SKM-1 treated with dmso at 0.1 percent for 144 hours (cell line): ENCODE measurements at regions not wholly inside any gene's neighbourhood (a gene's known extent, or its start where the extent isn't known, plus 50 kb on each side); places are given as distances from the start of the nearest gene placed in this dataset.
"Not testable (repeated sequence)": the region's sequence is repeated elsewhere in the genome, so short reads cannot be mapped to it uniquely, and the experiment has no call there.

Experiments
- DNase-seq: peaks from one replicate; lab custom pipeline; 2025; ENCODE audit not compliant: unreplicated experiment; lab: John Stamatoyannopoulos, UW

- no peak for DNase-seq
Measured at GRCh38 chr12:124707316-124707715, 139.9 kb upstream of the NCOR2 start.

- no peak for DNase-seq
Measured at GRCh38 chr12:124706363-124706762, 139.0 kb upstream of the NCOR2 start.

- no peak for DNase-seq
Measured at GRCh38 chr12:124705545-124706138, 138.2 kb upstream of the NCOR2 start.

- no peak for DNase-seq
Measured at GRCh38 chr12:124704619-124705018, 137.2 kb upstream of the NCOR2 start.

GRCh38 chr12:124703856-124704255, 136.4 kb upstream of the NCOR2 start:
- DNase-seq: peak; percentile 19

- no peak for DNase-seq
Measured at GRCh38 chr12:124702736-124703135, 135.3 kb upstream of the NCOR2 start.

GRCh38 chr12:124700810-124701592, 133.6 kb upstream of the NCOR2 start:
- DNase-seq: no peak

- DNase-seq: no peak
Measured at GRCh38 chr12:124699909-124700308, 132.5 kb upstream of the NCOR2 start.

GRCh38 chr12:124698998-124699305, 131.5 kb upstream of the NCOR2 start:
- no peak for DNase-seq

GRCh38 chr12:124698211-124698997, 131.0 kb upstream of the NCOR2 start:
- DNase-seq: no peak

- DNase-seq: not testable (repeated sequence)
Measured at GRCh38 chr12:124697722-124698121, 130.3 kb upstream of the NCOR2 start.

GRCh38 chr12:124696693-124697476, 129.5 kb upstream of the NCOR2 start:
- no peak for DNase-seq

- no peak for DNase-seq
Measured at GRCh38 chr12:124695861-124696260, 128.4 kb upstream of the NCOR2 start.

GRCh38 chr12:124694846-124695497, 127.6 kb upstream of the NCOR2 start:
- no peak for DNase-seq

- no peak for DNase-seq
Measured at GRCh38 chr12:124694250-124694649, 126.8 kb upstream of the NCOR2 start.

- no peak for DNase-seq
Measured at GRCh38 chr12:124693111-124693723, 125.8 kb upstream of the NCOR2 start.

- DNase-seq: no peak
Measured at GRCh38 chr12:124692443-124692842, 125.0 kb upstream of the NCOR2 start.

GRCh38 chr12:124691429-124691828, 124.0 kb upstream of the NCOR2 start:
- no peak for DNase-seq

GRCh38 chr12:124689631-124690030, 122.2 kb upstream of the NCOR2 start:
- DNase-seq: no peak

GRCh38 chr12:124688356-124688992, 121.1 kb upstream of the NCOR2 start:
- DNase-seq: no peak
